Lung (tissue), 11 donors: ENCODE measurements at regions not wholly inside any gene's neighbourhood (a gene's known extent, or its start where the extent isn't known, plus 50 kb on each side); places are given as distances from the start of the nearest gene placed in this dataset.
A peak's percentile ranks its signal among the peaks of the same experiment; 100 is the strongest.

Source experiments
- ATAC-seq: fragments of 200-7000 bp; cut with Tn5 transposase; one replicate; pipeline ENCODE4 v1.9.1; 2020; ENCODE audit warnings: moderate number of reproducible peaks; ENCODE audit not compliant: insufficient read depth, low FRiP score
- DNase-seq, 3 donors: peaks; one replicate each; pipeline ENCODE4 v3.0.0-alpha.2; 2013 to 2017
- H3K27ac ChIP-seq, 2 donors: one replicate each; pipeline ENCODE4 v1.5.1; 2013; ENCODE audit warnings: mild to moderate bottlenecking in 2 of 2, moderate library complexity in 2 of 2, control low read depth in 1 of 2, inconsistent platforms in 1 of 2, low read depth in 1 of 2, low read length in 1 of 2
- H3K27me3 ChIP-seq, 3 donors: one replicate each; pipeline ENCODE4 v1.5.1; 2013; ENCODE audit warnings: low read length in 2 of 3; ENCODE audit not compliant: control insufficient read depth in 3 of 3, insufficient read depth in 3 of 3
- H3K36me3 ChIP-seq, 4 donors: one replicate each; pipeline ENCODE4 v1.5.1; 2013; ENCODE audit warnings: low read length in 4 of 4, mild to moderate bottlenecking in 1 of 4, moderate library complexity in 1 of 4; ENCODE audit not compliant: control insufficient read depth in 4 of 4, insufficient read depth in 4 of 4
- H3K4me1 ChIP-seq, 5 donors: one replicate each; pipeline ENCODE4 v1.5.1; 2013; ENCODE audit warnings: low read length in 5 of 5, mild to moderate bottlenecking in 2 of 5, moderate library complexity in 1 of 5; ENCODE audit not compliant: control insufficient read depth in 5 of 5, insufficient read depth in 5 of 5
- H3K4me3 ChIP-seq: one replicate; pipeline ENCODE4 v1.5.1; 2013; ENCODE audit warnings: mild to moderate bottlenecking, control low read depth, moderate library complexity
- H3K9ac ChIP-seq, 2 donors: one replicate each; pipeline ENCODE4 v1.5.1; 2013; ENCODE audit warnings: low read length in 2 of 2, control low read depth in 1 of 2; ENCODE audit not compliant: insufficient read depth in 1 of 2
- H3K9me3 ChIP-seq, 4 donors: one replicate each; pipeline ENCODE4 v1.5.1; 2013; ENCODE audit warnings: low read length in 3 of 4, mild to moderate bottlenecking in 1 of 4, moderate library complexity in 1 of 4; ENCODE audit not compliant: control insufficient read depth in 4 of 4, insufficient read depth in 3 of 4
- CTCF ChIP-seq: IDR thresholded peaks from 2 replicates; pipeline ENCODE4 v1.5.1; 2012; ENCODE audit warnings: mild to moderate bottlenecking; ENCODE audit errors: control extremely low read depth, extremely low read depth
- WGBS, 2 donors: extraction: QIAGEN DNeasy Blood & Tissue Kit; methylation state at CpG; one replicate each; pipeline ENCODE4 v1.1.7; 2013; 5-methylcytosine and 5-hydroxymethylcytosine counted together
- donor health status: control.
- donor health status: control.
- donor health status: Bipolar disorder and iron deficiency.
- donor health status: healthy.
- donor health status: DM: yes; HTN: yes; CAD: no.

- Histone ChIP-seq H3K4me1 (peaks cover 0 to 16% (median 0%) of the 10 kb centered on the region in 5 donors), H3K4me3 (no peak overlapping the region), H3K9ac (peak overlapping the region in 1 of 2 donors; percentile 61), H3K36me3 (no peaks in the 10 kb centered on the region), H3K27ac (no peak overlapping the region), H3K27me3 (peaks cover 0 to 7% (median 0%) of the 10 kb centered on the region in 3 donors), H3K9me3 (peaks cover 0 to 3% (median 0%) of the 10 kb centered on the region in 4 donors)
- DNase-seq (peak in 2 of 3 donors; percentile 25 to 62), ATAC-seq (no peak)
- 42 to 64% methylated on average over 3 of the region's 3 CpGs for WGBS, 2 donors
- no peak for TF ChIP-seq CTCF
Observed at GRCh38 chr4:53764761-53765490, 173.6 kb upstream of the LNX1 start.

GRCh38 chr4:53763813-53764597 lies 172.7 kb upstream of the LNX1 start:
- H3K9me3 ChIP-seq: peaks cover 0 to 3% (median 0%) of the 10 kb centered on the region in 4 donors
- TF ChIP-seq CTCF: no peak
- H3K4me3 ChIP-seq: no peak overlapping the region
- ATAC-seq (peak; percentile 58), DNase-seq (peak in 2 of 3 donors; percentile 37 to 52)
- H3K36me3 ChIP-seq: no peaks in the 10 kb centered on the region
- WGBS, 2 donors: 65 to 71% methylated on average over 5 of the region's 5 CpGs
- H3K4me1 ChIP-seq: peaks cover 0 to 16% (median 0%) of the 10 kb centered on the region in 5 donors
- no peak overlapping the region for H3K9ac ChIP-seq
- peaks cover 0 to 7% (median 0%) of the 10 kb centered on the region in 3 donors for H3K27me3 ChIP-seq
- H3K27ac ChIP-seq: peak overlapping the region in 1 of 2 donors; percentile 43

GRCh38 chr4:53755656-53756055 lies 164.4 kb upstream of the LNX1 start:
- ATAC-seq (no peak), DNase-seq (no peak)
- no peaks in the 10 kb centered on the region for H3K36me3 ChIP-seq
- H3K27ac ChIP-seq: no peak overlapping the region
- no peak overlapping the region for H3K9ac ChIP-seq
- H3K9me3 ChIP-seq: peaks cover 0 to 6% (median 2%) of the 10 kb centered on the region in 4 donors
- no peaks in the 10 kb centered on the region for H3K4me1 ChIP-seq
- 42 to 61% methylated on average over 1 of the region's 1 CpG for WGBS, 2 donors
- H3K4me3 ChIP-seq: no peak overlapping the region
- TF ChIP-seq CTCF: no peak
- peaks cover 0 to 8% (median 0%) of the 10 kb centered on the region in 3 donors for H3K27me3 ChIP-seq
